ENCODE measurements at regions not wholly inside any gene's neighbourhood (a gene's known extent, or its start where the extent isn't known, plus 50 kb on each side); places are given as distances from the start of the nearest gene placed in this dataset.

DNA sequence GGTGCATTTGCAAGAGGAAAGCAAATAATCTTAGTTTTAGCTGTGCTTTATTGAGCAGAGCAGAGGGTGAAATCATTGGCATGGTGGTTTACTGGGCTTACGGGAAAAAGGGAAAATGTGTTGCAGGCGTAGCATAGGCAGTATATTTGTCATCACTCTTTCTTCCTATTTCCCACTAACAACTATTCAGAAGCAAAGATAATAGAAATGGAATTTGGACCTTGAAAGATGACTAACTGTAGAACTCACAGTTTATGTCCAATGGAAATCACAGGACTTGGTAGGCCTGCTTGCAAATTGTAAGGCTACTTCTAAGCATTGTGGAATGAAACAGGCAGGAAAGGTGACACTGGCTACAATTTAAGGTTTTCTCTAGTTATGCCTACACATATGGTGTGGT, 611.9 kb upstream of the MAN1A1 start:
- DNase-seq (ENCODE audit: low read depth): no peak
- no peak overlapping the region for H3K4me3 ChIP-seq (ENCODE audit: low read depth, low read length)
- TF ChIP-seq, protein P1, sequence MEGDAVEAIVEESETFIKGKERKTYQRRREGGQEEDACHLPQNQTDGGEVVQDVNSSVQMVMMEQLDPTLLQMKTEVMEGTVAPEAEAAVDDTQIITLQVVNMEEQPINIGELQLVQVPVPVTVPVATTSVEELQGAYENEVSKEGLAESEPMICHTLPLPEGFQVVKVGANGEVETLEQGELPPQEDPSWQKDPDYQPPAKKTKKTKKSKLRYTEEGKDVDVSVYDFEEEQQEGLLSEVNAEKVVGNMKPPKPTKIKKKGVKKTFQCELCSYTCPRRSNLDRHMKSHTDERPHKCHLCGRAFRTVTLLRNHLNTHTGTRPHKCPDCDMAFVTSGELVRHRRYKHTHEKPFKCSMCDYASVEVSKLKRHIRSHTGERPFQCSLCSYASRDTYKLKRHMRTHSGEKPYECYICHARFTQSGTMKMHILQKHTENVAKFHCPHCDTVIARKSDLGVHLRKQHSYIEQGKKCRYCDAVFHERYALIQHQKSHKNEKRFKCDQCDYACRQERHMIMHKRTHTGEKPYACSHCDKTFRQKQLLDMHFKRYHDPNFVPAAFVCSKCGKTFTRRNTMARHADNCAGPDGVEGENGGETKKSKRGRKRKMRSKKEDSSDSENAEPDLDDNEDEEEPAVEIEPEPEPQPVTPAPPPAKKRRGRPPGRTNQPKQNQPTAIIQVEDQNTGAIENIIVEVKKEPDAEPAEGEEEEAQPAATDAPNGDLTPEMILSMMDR (IDR thresholded peaks at IDR 0.05; ENCODE audit: control insufficient read depth, extremely low read depth, insufficient read depth): no peak

DNA sequence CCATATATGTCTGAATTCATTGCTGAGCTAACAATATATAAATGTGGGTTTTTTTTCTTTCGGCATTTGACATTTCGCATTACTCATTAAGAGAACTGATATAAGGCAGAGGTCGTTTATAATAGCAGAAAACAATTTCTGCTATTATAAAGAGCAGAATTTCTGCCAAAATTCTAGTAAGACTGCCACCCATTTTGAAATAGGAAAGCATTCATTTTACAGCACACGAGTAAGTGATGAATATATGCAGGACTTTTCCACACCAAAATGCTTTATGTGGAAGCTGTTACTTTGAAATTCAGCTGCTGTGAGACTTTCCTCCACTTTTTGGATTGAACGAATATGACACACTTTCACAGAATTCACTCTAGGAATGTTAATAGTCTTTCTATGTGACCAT, 610.9 kb upstream of the MAN1A1 start:
- no peak for DNase-seq (ENCODE audit: low read depth)
- TF ChIP-seq, protein P1 (IDR thresholded peaks at IDR 0.05; ENCODE audit: control insufficient read depth, extremely low read depth, insufficient read depth): no peak
- H3K4me3 ChIP-seq (ENCODE audit: low read depth, low read length): no peak overlapping the region

DNA sequence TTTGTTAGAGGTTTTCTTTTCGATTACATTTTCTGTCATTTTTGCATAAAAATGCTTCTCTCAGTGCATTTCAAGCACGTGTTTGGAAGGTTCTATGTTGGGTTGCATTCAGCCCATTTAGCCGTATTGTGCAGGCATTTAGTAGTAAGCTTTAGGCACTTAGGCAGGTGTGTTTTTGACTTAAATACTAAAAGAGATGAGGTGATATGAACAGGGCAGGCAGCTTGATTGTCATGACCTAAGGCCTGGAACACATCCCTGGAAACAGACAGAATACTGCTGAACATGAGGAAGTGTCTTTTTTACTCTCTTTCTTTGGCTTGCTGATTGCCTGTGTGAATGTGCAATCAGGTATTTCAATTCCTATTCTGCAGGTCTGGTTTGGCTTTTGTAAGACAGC, 610.5 kb upstream of the MAN1A1 start:
- TF ChIP-seq, protein P1 (IDR thresholded peaks at IDR 0.05; ENCODE audit: control insufficient read depth, extremely low read depth, insufficient read depth): no peak
- no peak overlapping the region for H3K4me3 ChIP-seq (ENCODE audit: low read depth, low read length)
- peak; percentile 58 for DNase-seq (ENCODE audit: low read depth)

DNA sequence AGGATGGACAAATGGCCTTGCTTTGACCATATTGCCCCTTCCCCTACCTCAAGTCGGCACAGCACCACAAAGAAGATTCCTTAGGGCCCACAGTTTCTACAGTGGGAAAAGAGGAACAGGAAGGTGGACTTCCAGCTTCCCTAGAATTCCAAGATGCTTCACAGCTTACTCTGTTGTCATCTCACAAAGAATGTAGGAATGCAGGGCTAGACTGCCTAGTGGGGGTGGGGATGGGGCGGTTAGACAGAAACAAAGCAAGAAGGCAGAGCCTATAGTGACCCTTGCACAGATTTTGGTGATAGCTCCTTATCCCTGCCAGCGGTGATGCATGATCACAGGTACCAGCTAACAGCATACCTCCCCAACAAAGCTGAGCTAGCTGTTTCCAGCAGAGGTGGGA, 607.6 kb upstream of the MAN1A1 start:
- no peak for DNase-seq (ENCODE audit: low read depth)
- H3K4me3 ChIP-seq (ENCODE audit: low read depth, low read length): no peak overlapping the region
- TF ChIP-seq, protein P1 (IDR thresholded peaks at IDR 0.05; ENCODE audit: control insufficient read depth, extremely low read depth, insufficient read depth): no peak

DNA sequence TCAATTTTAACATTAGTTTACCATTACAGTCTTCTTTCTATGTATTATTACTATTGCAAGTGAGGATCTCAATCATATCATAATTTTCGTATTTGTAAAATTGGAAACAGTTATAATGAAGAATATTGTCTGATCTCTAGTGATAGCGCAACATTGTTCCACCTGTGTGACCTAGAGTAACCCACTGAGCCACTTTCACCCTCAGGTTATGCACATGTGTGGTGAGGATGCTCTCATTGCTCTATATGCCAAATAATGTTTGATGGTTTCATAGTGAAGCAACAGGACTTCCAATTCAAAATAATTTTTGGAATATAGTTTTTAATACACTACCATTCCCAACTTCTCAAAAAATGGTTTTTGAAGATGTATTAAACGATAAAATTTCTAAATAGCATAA, 603.1 kb upstream of the MAN1A1 start:
- H3K4me3 ChIP-seq (ENCODE audit: low read depth, low read length): no peak overlapping the region
- DNase-seq (ENCODE audit: low read depth): no peak
- TF ChIP-seq, protein P1 (IDR thresholded peaks at IDR 0.05; ENCODE audit: control insufficient read depth, extremely low read depth, insufficient read depth): no peak

DNA sequence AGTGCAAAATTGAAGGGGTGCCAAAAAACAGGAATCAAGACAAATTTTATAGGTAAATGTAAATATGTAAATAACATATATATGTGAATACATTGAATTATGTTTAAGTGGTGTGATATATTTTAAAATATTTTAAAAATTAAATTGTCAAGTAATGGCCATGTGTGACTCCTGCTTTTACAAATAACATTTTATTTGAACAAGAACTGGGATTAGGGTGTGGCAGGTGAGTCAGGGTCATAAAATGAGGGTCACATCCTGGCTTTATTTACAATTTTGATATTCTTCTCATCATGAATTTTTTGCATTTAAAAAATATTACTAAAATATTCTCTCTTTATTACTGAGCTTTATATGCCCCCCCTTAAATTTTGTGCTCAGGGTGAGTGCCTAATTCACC, 601.1 kb upstream of the MAN1A1 start:
- no peak overlapping the region for H3K4me3 ChIP-seq (ENCODE audit: low read depth, low read length)
- TF ChIP-seq, protein P1 (IDR thresholded peaks at IDR 0.05; ENCODE audit: control insufficient read depth, extremely low read depth, insufficient read depth): no peak
- DNase-seq (ENCODE audit: low read depth): no peak

DNA sequence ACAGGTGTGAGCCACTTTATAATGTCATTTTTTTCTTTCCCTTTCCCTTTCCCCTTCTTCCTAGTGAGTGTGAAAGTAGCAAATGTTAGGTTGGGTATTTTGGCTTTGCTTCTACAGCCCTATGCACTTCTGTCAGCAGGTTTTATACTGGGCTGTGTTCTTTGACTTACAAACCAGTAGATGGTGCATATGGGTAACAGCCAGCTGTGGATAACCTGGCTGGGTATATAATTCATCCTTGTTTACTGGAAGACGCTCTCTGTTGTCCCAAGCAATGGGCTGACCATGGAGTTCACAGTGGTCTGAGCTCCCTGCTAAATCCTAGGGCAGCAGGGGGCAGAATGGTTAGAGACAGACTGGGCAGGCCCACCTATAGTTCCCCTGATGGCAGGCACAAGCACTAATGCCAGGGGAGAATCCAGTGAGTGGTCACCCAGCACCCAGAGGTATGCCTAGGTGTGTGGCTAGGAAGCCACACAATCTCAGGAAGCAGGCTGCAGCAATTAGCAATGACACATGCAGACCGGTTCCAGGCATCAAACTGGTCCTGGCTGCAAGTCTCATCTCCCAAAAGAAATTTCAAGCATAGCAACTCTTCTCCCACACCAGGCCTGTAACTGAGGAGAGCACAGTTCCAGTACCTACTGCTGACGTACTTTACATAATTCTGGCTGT, 592.7 kb upstream of the MAN1A1 start:
- no peak for DNase-seq (ENCODE audit: low read depth)
- TF ChIP-seq, protein P1 (IDR thresholded peaks at IDR 0.05; ENCODE audit: control insufficient read depth, extremely low read depth, insufficient read depth): no peak
- no peak overlapping the region for H3K4me3 ChIP-seq (ENCODE audit: low read depth, low read length)

All from LNCaP clone FGC (cell line).